ENCODE measurements at regions not wholly inside any gene's neighbourhood (a gene's known extent, or its start where the extent isn't known, plus 50 kb on each side); places are given as distances from the start of the nearest gene placed in this dataset.

DNA sequence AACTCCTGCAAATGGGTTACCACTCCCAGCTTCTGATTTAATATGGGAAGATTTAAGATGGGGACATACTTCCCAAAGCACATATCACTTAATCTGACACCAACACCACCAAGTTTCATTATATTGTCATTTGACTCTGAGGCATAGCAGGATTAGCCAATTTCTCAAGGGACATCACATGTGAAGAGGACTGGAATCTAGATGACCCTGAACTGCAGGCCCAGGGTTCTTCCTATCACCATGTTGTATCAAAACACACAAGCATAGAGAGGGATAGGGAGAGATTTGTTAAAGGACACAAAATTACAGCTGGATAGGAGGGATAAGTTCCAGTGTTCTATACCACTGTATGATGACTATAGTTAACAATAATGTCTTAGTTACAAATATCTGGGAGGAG lies 168.3 kb upstream of the PPP2R2B start:
- no peak for TF ChIP-seq CTCF (conservative IDR thresholded peaks at IDR 0.05; ENCODE audit: low read depth, low read length)
- TF ChIP-seq EZH2 (IDR thresholded peaks at IDR 0.05; ENCODE audit: low read length, unreplicated experiment) = no peak
- no peak for TF ChIP-seq EZH2phosphoT487 (IDR thresholded peaks at IDR 0.05; ENCODE audit: borderline replicate concordance, low read length)

Measured in PC-3 (cell line).